ENCODE measurements at regions not wholly inside any gene's neighbourhood (a gene's known extent, or its start where the extent isn't known, plus 50 kb on each side); places are given as distances from the start of the nearest gene placed in this dataset.

DNA sequence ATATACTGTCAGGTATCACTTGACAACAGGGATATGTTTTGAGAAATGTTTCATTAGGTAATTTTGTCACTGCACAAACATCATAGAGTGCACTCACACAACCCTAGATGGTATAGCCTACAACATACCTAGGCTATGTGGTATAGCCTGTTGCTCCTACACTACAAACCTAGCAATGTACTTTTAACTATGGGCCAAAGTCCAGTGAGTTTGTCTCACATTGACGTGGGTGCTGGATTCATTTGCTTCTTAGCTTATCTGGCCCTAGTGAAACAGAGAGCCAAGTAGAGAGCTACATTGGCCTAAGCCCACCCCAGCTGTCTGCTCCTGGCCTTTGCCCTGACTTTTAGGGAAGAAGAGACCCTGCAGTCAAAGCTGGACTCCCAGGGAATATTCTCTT is 180.7 kb upstream of the EGFLAM start:
- H3K4me1 Mint-ChIP-seq: no peaks in the 10 kb centered on the region
- ATAC-seq (replicated peaks; ENCODE audit: extremely low read depth, poor library complexity, severe bottlenecking) (no peak), DNase-seq (ENCODE audit: low spot score in 2 of 2) (no peak)
- H3K36me3 Mint-ChIP-seq (ENCODE audit: insufficient read depth): no peaks in the 10 kb centered on the region
- no peak overlapping the region for H3K4me3 Mint-ChIP-seq
- H3K27ac Mint-ChIP-seq (ENCODE audit: low read depth): no peak overlapping the region
- H3K27me3 Mint-ChIP-seq: no peaks in the 10 kb centered on the region
- H3K9me3 Mint-ChIP-seq: peaks cover 6% of the 10 kb centered on the region

DNA sequence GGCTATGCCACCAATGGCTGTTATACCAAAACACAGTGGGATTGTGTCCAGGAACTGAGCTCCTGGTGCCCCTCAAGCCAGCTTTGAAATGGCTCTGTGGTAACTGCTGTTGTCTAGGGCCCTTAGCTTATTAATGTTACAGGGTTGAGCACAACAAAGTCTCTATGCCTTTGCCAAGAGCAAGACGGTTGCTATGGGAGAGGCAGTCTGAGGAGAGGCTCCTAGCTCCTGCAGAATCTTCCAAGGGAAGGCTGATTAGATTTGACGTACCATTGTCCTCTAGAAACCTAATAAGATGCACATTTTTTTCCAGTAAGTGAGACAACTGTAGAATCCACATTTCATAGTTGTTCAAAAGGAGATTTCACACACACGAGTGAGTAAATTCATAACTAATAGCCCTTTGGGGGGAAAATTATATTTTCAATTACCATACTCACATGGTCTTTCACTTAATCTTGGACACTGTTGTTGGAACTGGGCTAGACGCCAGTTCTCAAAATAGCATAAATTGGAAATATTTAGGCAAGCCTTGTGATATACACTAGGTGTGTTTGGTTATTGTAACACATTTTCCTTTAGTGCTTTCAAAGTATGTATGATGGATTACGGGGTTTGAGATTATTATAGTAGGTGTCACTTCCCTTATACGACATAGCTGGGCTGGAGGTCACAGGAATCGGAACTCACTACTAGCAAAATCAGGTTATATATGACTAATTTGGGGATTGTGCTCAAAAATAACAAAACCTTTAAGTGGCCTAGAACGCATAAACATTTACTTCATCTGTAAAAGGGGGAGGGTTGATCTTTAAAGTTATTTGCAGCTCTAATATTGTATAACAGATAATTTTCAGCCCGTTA is 186.3 kb upstream of the EGFLAM start:
- H3K27me3 Mint-ChIP-seq: no peaks in the 10 kb centered on the region
- ATAC-seq (replicated peaks; ENCODE audit: extremely low read depth, poor library complexity, severe bottlenecking) (no peak), DNase-seq (ENCODE audit: low spot score in 2 of 2) (no peak)
- H3K9me3 Mint-ChIP-seq: peaks cover 6% of the 10 kb centered on the region
- no peaks in the 10 kb centered on the region for H3K36me3 Mint-ChIP-seq (ENCODE audit: insufficient read depth)
- no peak overlapping the region for H3K27ac Mint-ChIP-seq (ENCODE audit: low read depth)
- H3K4me1 Mint-ChIP-seq: no peaks in the 10 kb centered on the region
- no peak overlapping the region for H3K4me3 Mint-ChIP-seq

DNA sequence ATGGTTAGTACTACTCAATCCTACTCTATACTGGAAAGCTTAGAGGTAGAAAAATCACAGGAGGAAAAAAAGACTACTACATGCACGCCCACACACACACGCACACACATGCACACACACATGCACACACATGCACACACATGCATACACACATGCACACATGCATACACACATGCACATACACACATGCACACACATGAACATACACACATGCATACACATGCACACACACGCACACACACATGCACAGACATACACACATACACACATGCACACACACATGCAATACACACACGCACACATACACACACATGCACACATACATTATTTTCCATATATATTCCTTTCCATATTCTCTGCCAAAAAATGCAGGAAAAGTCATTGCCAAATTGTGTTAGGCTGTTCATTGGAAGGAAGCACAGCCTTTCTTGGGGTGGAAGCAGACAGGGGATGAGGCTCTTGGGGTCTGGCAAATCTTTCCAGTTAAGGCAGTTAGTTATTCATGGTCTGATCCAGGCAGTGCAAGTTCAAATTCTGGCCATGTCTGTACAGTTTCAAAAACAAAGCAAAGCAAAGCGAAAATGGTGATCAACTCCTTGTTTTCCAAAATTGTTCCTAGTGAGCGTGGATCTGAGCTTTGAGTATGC is 187.9 kb upstream of the EGFLAM start:
- Mint-ChIP-seq H3K27me3 (no peaks in the 10 kb centered on the region), H3K36me3 (ENCODE audit: insufficient read depth) (no peaks in the 10 kb centered on the region), H3K9me3 (peaks cover 6% of the 10 kb centered on the region), H3K4me1 (no peaks in the 10 kb centered on the region), H3K27ac (ENCODE audit: low read depth) (no peak overlapping the region), H3K4me3 (no peak overlapping the region)
- DNase-seq (ENCODE audit: low spot score in 2 of 2) (no peak), ATAC-seq (replicated peaks; ENCODE audit: extremely low read depth, poor library complexity, severe bottlenecking) (no peak)

DNA sequence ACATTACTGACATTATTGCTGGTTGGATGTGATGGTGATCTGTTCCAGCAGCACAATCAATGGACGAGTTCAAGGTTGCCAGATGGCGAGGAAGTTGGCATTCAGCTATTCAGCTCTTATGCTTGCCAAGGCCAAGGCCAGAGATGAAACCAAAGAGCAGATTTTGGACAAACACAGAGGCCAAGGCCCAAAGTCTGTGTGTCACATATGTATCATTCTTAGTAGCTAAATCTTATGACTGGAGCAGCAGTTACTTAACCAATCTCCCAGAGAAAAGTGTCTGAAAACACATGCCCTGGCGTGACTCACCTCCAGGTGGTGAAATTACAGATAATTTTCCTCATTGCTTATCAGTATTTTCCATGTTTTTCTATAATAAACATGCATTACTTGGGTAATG is 189.0 kb upstream of the EGFLAM start:
- H3K27me3 Mint-ChIP-seq: no peaks in the 10 kb centered on the region

DNA sequence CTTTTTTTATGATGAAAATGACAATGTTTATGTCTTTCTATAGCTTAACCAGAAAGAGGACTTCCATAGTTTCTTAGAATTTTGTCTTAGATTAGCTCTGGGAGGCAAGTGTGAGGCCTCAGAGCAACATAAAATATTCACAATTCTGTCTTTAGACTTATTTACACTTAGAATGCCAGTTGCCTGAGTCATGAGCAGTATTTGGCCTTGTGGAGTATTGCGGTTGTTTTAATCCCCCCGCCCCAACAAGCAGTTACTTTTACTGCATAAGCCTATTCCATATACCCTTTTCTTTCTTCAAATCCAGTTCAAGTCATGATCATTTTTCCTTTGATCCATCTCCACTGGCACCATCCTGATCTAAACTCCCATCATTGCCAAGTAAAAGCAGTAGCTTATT is 198.0 kb upstream of the EGFLAM start:
- Mint-ChIP-seq H3K27ac (ENCODE audit: low read depth) (no peak overlapping the region), H3K4me1 (no peaks in the 10 kb centered on the region), H3K4me3 (no peak overlapping the region), H3K9me3 (peaks cover 14% of the 10 kb centered on the region), H3K36me3 (ENCODE audit: insufficient read depth) (no peaks in the 10 kb centered on the region), H3K27me3 (no peaks in the 10 kb centered on the region)
- ATAC-seq (replicated peaks; ENCODE audit: extremely low read depth, poor library complexity, severe bottlenecking) (no peak), DNase-seq (ENCODE audit: low spot score in 2 of 2) (no peak)

More for the DNA sequence above, 189.0 kb upstream of the EGFLAM start:
- Mint-ChIP-seq H3K9me3 (peaks cover 11% of the 10 kb centered on the region), H3K27ac (ENCODE audit: low read depth) (no peak overlapping the region), H3K36me3 (ENCODE audit: insufficient read depth) (no peaks in the 10 kb centered on the region), H3K4me3 (no peak overlapping the region), H3K4me1 (no peaks in the 10 kb centered on the region)
- ATAC-seq (replicated peaks; ENCODE audit: extremely low read depth, poor library complexity, severe bottlenecking) (no peak), DNase-seq (ENCODE audit: low spot score in 2 of 2) (no peak)

DNA sequence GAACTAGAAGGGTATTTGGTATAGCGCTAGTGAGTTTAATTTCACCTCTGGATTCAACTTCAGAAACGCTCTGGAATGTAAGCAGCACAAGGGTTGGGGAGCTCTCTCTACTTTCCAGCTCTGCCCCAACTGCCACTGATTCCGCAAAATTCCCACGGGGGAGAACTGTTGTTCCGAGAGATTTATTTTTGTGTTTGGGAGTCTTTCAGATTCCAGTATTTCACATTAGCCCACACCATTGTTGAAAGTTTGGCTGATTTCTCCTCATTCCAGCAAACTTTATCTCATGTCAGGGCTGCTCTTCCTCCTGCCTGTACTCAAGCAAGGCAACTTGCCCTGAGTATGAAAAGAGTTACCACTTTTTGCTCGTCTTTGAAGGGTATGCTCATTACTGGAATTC is 198.5 kb upstream of the EGFLAM start:
- DNase-seq (ENCODE audit: low spot score in 2 of 2) (no peak), ATAC-seq (replicated peaks; ENCODE audit: extremely low read depth, poor library complexity, severe bottlenecking) (no peak)
- Mint-ChIP-seq H3K4me3 (no peak overlapping the region), H3K4me1 (no peaks in the 10 kb centered on the region), H3K27ac (ENCODE audit: low read depth) (no peak overlapping the region), H3K36me3 (ENCODE audit: insufficient read depth) (no peaks in the 10 kb centered on the region), H3K9me3 (peaks cover 14% of the 10 kb centered on the region), H3K27me3 (no peaks in the 10 kb centered on the region)

DNA sequence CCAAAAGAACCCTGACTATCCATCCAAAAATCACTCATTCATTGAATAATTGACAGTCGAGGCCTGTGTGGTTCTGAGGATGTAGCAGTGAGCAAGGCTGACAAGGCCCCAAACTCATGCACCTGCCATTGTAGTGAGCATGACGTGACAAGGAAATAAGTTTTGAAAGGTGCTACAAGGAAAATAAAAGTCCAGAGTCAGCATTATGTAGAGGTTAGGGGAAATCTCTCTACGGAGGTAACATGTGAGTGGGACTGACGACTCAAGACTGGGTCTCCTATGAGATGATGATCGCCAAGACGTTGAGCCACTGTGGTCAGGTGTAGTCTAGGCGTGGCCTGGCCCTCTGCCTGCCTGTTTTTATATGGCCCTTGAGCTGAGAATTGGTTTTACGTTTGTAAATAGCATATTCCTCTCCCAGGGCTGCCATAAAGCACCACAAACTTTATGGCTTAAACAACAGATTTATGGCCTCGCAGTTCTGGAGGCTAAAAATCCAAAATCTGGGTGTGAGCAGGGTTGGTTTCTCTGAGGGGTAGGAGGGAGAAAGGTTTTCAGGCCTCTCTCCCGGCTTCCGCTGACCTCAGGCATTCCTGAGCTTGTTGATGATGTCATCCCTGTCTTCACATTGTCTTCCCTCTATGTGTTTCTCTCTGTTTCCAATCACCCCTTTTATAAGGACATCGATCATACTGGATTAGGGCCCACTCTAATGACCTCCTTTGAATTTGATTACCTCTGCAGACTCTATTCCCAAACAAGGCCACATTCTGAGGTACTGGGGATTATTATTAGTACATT is 206.4 kb upstream of the EGFLAM start:
- ATAC-seq (replicated peaks; ENCODE audit: extremely low read depth, poor library complexity, severe bottlenecking): no peak
- H3K4me1 Mint-ChIP-seq: no peaks in the 10 kb centered on the region
- H3K27me3 Mint-ChIP-seq: no peaks in the 10 kb centered on the region
- peaks cover 6% of the 10 kb centered on the region for H3K9me3 Mint-ChIP-seq
- no peak overlapping the region for H3K27ac Mint-ChIP-seq (ENCODE audit: low read depth)
- no peak for DNase-seq (ENCODE audit: low spot score in 2 of 2)
- H3K36me3 Mint-ChIP-seq (ENCODE audit: insufficient read depth): no peaks in the 10 kb centered on the region
- H3K4me3 Mint-ChIP-seq: no peak overlapping the region

DNA sequence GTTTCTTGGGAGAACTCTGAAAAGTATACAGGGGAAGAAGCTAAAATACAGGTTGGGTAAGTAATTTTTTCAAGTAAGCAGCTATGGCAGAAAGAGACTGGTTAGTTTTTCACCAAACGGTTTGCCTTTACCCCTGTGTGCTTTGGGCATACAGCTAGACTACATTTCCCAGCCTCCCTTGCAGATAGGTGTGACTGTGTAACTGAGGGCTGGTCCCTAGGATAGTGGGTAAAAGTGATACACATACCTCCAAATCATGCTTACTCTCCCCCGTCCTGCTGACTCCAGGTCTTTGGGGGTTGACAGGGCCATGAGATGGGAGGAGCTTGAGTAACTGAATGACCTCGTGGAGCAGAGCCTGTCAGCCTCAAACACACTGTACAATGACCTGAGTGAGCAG is 208.6 kb upstream of the GDNF start:
- Mint-ChIP-seq H3K27ac (ENCODE audit: low read depth) (no peak overlapping the region), H3K4me3 (no peak overlapping the region), H3K27me3 (no peaks in the 10 kb centered on the region), H3K4me1 (no peaks in the 10 kb centered on the region), H3K36me3 (ENCODE audit: insufficient read depth) (no peaks in the 10 kb centered on the region), H3K9me3 (peaks cover 5% of the 10 kb centered on the region)
- ATAC-seq (replicated peaks; ENCODE audit: extremely low read depth, poor library complexity, severe bottlenecking): no peak
- no peak for DNase-seq (ENCODE audit: low spot score in 2 of 2)

DNA sequence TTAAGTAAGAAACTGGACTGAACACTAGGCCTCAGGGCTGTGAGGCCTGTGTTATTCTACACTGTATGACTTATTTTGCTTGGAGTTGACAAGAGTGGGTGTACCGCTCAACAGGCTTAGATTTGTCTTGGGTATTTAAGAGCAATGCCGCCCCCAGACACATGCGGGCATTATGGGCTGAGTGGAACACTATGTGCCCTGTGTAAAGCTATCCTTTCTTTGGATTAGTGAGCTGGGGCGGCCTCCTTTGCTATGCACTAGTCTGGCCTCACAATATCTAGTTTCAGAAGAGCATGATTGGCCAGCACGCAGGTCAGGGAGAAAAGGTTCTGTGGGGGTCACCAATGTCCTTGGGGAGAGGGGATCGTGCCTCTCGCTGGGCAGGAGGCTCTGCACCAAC is 206.3 kb upstream of the GDNF start:
- Mint-ChIP-seq H3K27me3 (no peaks in the 10 kb centered on the region), H3K36me3 (ENCODE audit: insufficient read depth) (no peaks in the 10 kb centered on the region), H3K4me3 (no peak overlapping the region), H3K9me3 (no peaks in the 10 kb centered on the region), H3K4me1 (no peaks in the 10 kb centered on the region), H3K27ac (ENCODE audit: low read depth) (no peak overlapping the region)
- DNase-seq (ENCODE audit: low spot score in 2 of 2) (no peak), ATAC-seq (replicated peaks; ENCODE audit: extremely low read depth, poor library complexity, severe bottlenecking) (no peak)

DNA sequence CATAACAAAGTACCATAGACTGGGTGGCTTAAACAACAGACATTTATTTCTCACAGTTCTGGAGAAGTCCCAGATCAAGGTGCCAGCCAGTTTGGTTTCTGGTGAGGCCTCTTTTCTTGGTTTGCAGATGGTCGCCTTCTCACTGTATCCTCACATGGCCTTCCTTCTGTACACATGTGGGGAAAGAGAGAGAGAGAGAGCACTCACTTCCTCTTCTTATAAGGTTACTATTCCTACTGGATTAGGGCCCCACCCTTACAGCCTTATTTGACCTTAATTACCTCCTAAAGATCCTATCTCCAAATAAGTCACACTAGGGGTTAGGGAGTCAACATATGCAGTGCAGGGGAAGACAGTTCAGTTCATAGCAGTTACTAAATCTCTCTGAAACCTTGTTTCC is 205.6 kb upstream of the GDNF start:
- Mint-ChIP-seq H3K4me1 (no peaks in the 10 kb centered on the region), H3K27ac (ENCODE audit: low read depth) (no peak overlapping the region), H3K27me3 (no peaks in the 10 kb centered on the region), H3K4me3 (no peak overlapping the region), H3K9me3 (no peaks in the 10 kb centered on the region), H3K36me3 (ENCODE audit: insufficient read depth) (no peaks in the 10 kb centered on the region)
- no peak for ATAC-seq (replicated peaks; ENCODE audit: extremely low read depth, poor library complexity, severe bottlenecking)
- no peak for DNase-seq (ENCODE audit: low spot score in 2 of 2)

DNA sequence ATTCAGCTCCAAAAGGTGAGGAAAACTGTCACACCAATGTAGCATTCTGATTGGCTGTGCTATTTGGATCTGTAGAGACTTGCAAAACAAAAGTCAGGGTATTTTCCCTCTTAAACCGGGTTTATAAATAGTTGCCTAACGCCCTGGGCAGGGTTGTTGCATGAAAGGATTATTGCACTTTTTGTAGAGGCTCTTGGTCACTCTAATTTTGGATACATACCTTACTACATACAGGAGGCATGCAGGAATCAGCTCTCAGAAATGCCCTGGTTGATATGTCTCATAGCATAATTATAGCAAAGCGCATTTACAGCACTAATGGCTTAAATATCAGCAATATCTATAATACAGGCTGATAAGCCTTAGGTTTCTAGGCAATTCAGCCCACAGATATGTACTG is 200.0 kb upstream of the GDNF start:
- Mint-ChIP-seq H3K4me1 (no peaks in the 10 kb centered on the region), H3K36me3 (ENCODE audit: insufficient read depth) (no peaks in the 10 kb centered on the region), H3K4me3 (no peak overlapping the region), H3K9me3 (peaks cover 5% of the 10 kb centered on the region), H3K27ac (ENCODE audit: low read depth) (no peak overlapping the region), H3K27me3 (no peaks in the 10 kb centered on the region)
- DNase-seq (ENCODE audit: low spot score in 2 of 2) (no peak), ATAC-seq (replicated peaks; ENCODE audit: extremely low read depth, poor library complexity, severe bottlenecking) (no peak)

DNA sequence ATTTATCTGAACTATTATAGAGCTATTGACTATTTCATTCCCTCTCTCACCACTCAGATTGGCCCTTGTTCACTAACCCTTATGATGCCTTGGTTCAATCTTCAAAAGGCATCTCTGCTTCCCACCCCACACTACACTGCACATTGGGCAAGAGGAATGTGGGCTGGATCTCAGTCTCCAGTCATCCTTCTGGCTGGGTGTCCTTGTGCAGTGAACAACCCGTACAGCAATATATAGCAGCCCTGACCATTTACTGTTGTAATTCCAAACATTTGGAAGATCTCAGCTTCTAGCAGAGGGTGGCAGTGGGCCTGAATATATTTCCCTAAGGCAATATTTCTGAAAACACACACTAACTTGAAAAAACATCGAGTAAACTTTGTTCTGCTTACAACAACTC is 199.2 kb upstream of the GDNF start:
- H3K9me3 Mint-ChIP-seq: peaks cover 5% of the 10 kb centered on the region
- ATAC-seq (replicated peaks; ENCODE audit: extremely low read depth, poor library complexity, severe bottlenecking): no peak

DNA sequence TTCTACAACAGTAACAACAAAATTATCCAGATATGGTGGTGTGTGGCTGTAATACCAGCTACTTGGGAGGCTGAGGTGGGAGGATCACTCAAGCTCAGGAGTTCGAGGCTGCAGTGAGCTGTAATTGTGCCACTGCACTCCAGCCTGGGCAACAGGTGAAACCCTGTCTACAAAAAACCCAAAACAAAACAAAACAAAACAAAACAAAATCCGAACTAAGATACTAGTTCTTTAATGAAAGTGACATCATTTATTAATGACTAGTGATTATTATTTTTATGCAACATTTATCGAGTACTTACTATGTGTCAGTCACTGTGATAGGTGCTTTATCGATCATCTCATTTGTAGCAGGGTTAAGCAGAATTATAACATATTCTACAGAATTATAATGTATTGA is 196.9 kb upstream of the GDNF start:
- Mint-ChIP-seq H3K27ac (ENCODE audit: low read depth) (no peak overlapping the region), H3K4me1 (no peaks in the 10 kb centered on the region), H3K9me3 (peaks cover 5% of the 10 kb centered on the region), H3K36me3 (ENCODE audit: insufficient read depth) (no peaks in the 10 kb centered on the region), H3K27me3 (no peaks in the 10 kb centered on the region), H3K4me3 (no peak overlapping the region)
- no peak for DNase-seq (ENCODE audit: low spot score in 2 of 2)
- no peak for ATAC-seq (replicated peaks; ENCODE audit: extremely low read depth, poor library complexity, severe bottlenecking)

More for the DNA sequence above, 199.2 kb upstream of the GDNF start:
- H3K27me3 Mint-ChIP-seq: no peaks in the 10 kb centered on the region
- no peak overlapping the region for H3K27ac Mint-ChIP-seq (ENCODE audit: low read depth)
- DNase-seq (ENCODE audit: low spot score in 2 of 2): no peak
- H3K4me1 Mint-ChIP-seq: no peaks in the 10 kb centered on the region
- H3K4me3 Mint-ChIP-seq: no peak overlapping the region
- no peaks in the 10 kb centered on the region for H3K36me3 Mint-ChIP-seq (ENCODE audit: insufficient read depth)
